Renal cortical epithelial cell (primary cell): ENCODE measurements at regions not wholly inside any gene's neighbourhood (a gene's known extent, or its start where the extent isn't known, plus 50 kb on each side); places are given as distances from the start of the nearest gene placed in this dataset.
"Not testable (repeated sequence)": the region's sequence is repeated elsewhere in the genome, so short reads cannot be mapped to it uniquely, and the experiment has no call there.

Experiments
- DNase-seq: peaks from one replicate; pipeline ENCODE4 v3.0.0-alpha.2; 2011; ENCODE audit warnings: low read depth

DNA sequence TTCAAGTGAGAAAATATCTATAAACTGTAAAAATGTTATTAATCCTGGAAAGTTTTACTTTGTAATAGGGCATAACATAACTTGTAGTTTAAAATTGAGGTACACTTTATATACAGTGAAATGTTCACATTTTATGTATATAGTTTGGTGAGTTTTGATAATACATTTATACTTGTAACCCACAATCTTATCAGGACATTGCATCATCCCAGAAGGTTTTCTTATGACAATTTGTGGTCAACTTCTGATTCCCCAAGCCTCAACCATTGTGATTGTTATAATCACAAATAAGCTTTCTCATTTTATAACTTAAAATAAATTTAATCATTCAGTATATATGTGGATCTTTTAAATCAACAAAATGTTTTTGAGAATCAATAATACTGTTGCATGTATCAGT is 151.1 kb downstream of the TFPI2 start:
- no peak for DNase-seq

GRCh38 chr7:93737953-93738352 is 152.6 kb downstream of the TFPI2 start:
- no peak for DNase-seq

- no peak for DNase-seq
Observed at GRCh38 chr7:93736668-93737369, 153.7 kb downstream of the TFPI2 start.

GRCh38 chr7:93728292-93728691 is 153.8 kb upstream of the CALCR start:
- peak; percentile 67 for DNase-seq

DNA sequence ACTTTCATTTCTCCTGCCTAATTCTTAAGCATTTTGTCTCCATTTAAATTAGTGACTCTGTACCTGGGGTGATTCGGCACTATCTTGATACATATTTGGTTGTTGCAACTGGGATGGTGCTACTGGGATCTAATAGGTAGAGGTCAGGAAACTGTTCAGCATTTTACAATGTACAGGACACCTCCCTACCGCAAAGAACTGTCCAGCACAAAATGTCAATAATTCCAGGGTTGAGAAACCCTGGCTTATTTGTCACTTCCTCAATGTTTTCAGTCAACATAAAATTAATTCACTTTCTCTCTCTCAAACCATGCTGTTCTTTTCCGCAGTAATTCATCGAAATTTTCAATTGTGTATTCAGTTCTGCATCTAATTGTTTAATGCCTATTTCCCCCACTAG is 151.4 kb upstream of the CALCR start:
- no peak for DNase-seq

GRCh38 chr7:93723424-93724124 is 149.1 kb upstream of the CALCR start:
- no peak for DNase-seq

GRCh38 chr7:93720106-93720505 is 145.6 kb upstream of the CALCR start:
- no peak for DNase-seq

- DNase-seq: peak; percentile 97
Observed at GRCh38 chr7:93719546-93719945, 145.0 kb upstream of the CALCR start.

DNA sequence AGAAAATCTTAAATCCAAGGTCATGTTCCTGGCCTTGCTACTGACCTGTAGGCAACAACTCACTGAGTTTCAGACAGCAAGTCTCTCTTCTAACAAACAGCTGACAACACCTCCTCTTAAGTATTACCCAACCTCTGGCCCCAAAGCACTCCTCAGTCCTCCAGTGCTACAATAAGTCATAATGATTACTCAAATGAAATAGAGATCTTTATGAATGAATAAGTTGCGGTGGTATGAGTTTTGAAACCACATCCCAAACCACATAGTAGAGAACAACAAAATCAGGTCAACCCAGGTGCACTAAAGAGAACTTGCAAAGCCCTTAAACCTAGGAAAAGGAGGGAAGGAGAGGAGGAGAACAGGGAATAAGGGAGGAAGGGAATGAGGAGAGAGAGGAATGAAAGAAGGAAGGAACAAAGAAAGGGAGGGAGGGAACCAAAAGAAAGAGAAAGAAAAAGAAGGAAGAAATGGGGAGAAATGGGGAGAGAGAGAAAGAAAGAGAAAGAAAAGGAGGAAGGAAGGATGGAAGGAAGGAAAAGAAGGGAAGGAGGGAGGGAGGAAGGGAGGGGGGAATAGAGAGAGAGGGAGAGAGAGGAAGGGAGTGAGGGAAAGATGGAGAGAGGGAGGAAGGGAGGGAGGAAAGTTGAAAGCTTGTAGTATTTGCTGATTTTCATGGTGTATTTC is 142.8 kb upstream of the CALCR start:
- peak; percentile 80 for DNase-seq

DNA sequence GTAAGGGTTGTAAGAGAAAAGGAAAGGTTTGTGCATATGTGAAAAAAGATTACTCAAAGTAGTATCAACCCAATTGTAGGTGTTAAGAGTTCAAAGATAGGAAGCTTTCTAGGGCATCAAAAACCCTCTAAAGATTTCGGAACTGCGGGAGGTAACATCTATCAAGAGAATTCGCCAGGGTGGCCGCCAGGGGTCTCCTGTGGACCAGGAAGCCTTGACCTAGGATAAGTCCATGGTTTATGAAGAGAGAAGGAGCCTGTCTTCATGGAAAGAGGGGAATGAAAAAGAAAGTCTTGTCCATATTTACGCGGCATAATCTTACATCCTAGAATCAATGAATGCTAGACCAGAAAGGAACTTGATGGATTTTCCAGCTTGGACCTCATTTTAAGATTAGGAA is 140.7 kb upstream of the CALCR start:
- peak; percentile 67 for DNase-seq

DNA sequence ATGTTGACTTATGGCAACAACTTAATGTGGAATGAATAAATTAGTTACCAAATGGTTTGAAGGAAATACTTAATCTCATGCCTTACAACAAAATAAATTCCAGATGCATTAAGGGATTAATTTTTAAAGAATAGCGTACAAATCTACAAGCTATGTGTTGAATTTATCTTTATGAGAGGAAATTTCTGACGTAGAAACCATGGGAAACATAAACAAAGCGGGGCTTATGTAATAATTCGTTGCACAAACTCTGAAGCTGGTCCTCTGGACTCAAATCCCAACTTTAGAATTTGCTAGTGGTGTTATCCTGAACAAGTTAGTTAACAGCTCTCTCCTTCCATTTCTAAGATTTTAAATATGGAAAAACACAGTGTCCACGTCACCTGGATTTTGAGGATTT is 137.4 kb upstream of the CALCR start:
- DNase-seq: no peak

GRCh38 chr7:93708255-93708654 is 133.7 kb upstream of the CALCR start:
- DNase-seq: not testable (repeated sequence)

DNA sequence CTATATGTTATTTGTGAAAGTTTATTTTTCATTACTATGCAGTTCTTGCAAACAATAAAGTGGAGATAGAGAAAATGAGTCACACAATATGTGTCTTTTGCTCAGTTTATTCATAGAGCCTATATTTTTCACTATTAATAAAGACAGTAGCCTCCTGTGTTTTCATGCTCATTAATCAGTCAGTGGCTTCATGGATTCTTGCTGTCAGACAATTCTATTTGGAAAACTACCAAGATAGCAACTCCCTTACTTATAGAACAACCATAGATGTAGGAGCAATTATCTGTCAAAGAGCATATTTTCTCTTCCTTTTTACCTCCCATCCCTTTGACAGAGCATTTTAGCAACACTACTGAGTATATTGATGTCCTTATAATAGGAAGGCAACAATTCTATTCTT is 132.7 kb upstream of the CALCR start:
- DNase-seq: no peak

GRCh38 chr7:93706162-93706561 is 131.6 kb upstream of the CALCR start:
- not testable (repeated sequence) for DNase-seq

DNA sequence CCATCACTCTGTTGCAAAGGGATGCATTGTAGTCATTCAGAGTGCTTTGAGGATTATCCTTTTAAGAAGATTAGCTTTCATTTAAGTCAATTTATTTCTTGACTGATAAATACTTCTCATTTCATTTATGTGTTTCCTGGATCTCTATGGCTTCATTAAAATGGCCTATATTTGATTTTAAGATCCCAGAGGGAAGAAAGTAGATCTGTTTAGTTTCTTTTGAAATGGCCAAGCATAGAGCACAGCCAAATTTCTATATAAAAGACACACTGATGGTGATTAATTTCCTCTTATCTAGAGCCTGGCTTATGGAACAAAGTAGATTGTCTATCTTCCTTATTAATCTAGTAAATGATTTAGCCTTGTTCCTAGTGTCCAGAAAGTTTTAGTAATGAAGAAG is 129.7 kb upstream of the CALCR start:
- no peak for DNase-seq

DNA sequence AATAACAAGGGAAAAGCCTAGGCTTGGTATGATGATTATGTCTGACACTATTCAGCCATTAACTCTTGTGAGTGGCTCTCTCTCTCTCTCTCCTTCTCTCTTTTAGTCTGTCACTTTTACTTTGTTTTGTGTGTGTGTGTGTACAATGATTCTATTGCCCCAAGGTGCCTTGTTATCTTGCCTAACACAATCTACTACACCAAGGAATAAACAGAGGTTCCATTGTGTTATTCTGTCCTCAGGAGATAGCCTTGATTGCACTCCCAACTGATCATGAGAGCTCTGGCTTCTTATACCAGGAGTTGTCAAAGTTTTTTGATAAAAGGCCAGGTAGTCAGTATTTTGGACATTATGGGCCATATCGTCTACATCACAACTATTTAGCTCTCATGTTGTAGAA is 123.4 kb upstream of the CALCR start:
- DNase-seq: no peak

- no peak for DNase-seq
Observed at GRCh38 chr7:93693796-93694195, 119.3 kb upstream of the CALCR start.

DNA sequence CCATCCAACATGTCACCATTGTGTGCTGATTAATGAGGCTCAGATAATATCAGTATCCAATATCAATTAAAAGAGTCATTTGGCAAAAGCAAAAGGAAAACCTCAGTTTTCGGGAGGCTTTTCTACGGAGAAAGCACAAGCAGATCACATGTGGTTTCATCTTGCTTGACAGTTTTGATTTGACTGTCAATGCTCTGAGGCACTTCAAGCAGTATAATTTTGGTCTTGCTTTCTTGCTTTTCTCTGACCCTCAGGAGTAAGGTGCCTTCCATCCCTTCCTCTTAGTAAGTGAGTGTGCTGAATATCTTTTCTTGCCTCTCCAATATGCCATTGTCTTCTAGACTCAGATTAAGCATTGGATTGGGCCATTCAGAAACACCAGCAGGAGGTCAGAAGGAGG is 115.5 kb upstream of the CALCR start:
- DNase-seq: no peak

GRCh38 chr7:93678185-93678584 is 103.7 kb upstream of the CALCR start:
- DNase-seq: no peak

- no peak for DNase-seq
Observed at GRCh38 chr7:93663561-93664299, 89.2 kb upstream of the CALCR start.

DNA sequence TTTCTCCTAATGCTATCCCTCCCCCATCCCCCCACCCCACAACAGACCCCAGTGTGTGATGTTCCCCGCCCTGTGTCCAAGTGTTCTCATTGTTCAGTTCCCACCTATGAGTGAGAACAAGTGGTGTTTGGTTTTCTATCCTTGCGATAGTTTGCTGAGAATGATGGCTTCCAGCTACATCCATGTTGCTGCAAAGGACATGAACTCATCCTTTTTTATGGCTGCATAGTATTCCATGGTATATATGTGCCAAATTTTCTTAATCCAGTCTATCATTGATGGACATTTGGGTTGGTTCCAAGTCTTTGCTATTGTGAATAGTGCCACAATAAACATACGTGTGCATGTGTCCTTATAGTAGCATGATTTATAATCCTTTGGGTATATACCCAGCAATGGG is 83.6 kb upstream of the CALCR start:
- not testable (repeated sequence) for DNase-seq

- DNase-seq: no peak
Observed at GRCh38 chr7:93651603-93652159, 77.2 kb upstream of the CALCR start.
